SW480 (cell line): ENCODE measurements at regions not wholly inside any gene's neighbourhood (a gene's known extent, or its start where the extent isn't known, plus 50 kb on each side); places are given as distances from the start of the nearest gene placed in this dataset.

Experiments
- DNase-seq: peaks from one replicate; pipeline ENCODE4 v3.0.0-alpha.2; 2016; ENCODE audit warnings: low spot score

DNA sequence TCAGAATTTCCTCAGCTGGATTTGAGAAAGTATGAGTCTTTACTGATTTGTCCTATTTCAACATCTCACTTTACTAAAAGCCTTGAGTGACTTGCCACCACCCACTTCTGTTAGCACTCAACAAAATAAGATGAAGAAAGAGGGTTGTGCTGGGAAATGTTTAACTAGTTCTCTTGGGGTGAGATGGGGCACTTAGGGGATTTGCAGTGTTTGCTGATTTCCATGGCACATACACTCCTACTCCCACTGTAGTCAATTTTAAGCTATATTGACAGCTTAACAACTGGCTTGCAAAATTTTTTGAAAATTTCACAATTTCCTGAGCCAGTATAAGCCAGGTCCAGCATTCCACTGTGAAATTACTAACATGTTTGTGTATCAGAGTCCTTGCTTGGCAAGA is 463.1 kb upstream of the ARHGEF26 start:
- no peak for DNase-seq

DNA sequence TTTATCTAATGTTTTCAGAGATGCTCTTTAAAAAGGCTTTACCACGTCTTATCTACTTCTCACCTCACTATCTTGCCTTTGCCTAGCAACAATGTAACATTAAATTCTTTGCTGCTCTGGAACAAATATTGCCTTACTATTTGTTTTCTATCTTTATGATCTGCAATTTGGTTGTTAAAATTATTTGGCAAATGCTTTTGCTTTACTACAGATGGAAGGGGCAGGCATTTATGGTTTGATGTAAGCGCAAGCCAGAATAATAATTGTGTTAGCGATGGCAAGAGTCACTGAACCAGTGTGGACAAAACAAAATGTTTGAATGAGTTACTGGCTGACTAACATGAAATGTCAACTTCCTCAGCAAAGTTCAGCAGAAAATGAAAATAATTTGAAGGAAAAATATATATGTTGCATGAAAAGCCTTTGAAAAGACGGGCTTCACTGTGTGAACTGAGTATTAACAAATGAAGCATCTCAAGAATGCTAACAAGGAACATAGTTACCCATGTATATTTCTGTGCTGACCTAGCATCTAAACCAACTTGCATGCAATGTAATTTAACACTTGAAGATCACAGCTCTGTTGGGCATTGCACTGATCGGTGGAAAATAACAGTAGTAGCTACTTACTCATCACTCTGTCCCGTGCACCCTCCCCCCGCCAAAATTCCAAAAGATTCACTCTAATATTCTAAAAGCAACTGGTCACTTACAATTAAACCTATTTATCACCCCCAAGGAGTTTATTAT is 454.0 kb upstream of the ARHGEF26 start:
- no peak for DNase-seq

DNA sequence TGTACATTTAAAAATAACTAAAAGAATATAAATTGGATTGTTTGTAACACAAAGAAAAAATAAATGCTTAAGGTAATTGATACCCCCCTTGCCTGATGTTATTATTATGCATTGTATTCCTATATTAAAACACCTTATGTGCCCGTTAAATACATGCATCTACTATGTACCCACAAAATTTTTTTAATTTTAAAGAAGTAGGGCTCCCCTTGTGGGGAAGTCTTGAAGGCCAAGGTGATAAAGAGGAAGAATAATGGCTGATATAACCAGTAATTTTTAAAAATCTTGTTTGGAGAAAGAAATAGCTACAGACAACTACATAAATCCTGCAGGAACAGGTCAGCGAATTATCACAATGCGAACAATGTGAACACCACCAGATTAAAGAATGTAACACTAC is 451.7 kb upstream of the ARHGEF26 start:
- no peak for DNase-seq

DNA sequence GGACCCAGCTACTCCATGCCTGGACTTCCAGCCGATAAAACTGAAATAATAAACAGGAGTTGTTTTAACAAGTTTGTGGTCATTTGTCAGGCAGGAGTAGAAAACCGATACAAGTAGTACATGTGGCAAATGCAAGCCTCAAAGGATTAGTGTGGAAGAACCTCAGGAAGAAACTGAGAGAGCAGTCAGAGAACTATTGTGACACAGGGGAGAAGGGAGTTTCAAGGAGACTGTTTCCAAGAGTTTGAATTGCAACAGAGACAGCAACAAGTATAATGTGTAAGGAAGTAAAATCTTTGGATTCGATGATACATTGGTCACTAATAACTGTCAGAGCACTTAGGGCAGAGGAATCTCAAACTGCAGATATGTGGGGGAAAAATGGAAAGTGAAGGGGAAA is 450.6 kb upstream of the ARHGEF26 start:
- DNase-seq = no peak

DNA sequence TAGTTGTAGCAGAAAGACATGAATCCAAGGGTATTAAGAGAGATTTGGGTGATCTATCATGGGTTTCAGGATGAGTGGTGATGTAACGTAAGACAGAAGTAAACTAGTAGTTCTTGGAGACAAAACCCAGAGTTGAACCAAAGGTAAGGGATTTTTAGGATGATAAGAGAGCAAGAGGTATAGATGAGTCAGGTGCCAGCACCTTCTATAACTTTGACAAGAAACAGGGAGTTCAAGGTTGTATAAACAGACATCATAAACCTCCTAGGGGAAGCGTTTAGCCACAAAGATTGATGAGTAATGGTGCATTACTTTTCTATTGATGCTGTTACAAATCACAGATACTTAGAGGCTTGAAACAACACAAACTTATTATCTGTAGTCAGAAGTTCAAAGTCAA is 447.3 kb upstream of the ARHGEF26 start:
- no peak for DNase-seq

DNA sequence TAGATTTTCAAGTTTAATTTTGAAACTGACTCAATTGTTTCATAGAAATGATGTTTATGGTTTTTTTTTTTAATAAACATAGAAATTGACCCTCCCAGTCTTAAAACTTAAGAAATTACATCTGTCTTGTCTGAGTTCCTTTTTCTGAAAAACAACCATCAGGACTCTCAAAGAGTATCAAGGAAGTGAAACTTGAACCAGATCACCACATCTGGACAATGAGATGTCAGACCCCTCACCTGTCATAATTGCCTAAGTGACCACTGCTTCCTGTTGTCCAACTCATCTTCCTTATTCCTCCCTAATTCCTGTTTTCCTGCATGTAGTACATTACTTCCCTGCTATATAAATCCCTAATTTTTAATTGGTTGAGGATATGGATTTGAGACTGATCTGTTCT is 441.5 kb upstream of the ARHGEF26 start:
- DNase-seq = no peak

DNA sequence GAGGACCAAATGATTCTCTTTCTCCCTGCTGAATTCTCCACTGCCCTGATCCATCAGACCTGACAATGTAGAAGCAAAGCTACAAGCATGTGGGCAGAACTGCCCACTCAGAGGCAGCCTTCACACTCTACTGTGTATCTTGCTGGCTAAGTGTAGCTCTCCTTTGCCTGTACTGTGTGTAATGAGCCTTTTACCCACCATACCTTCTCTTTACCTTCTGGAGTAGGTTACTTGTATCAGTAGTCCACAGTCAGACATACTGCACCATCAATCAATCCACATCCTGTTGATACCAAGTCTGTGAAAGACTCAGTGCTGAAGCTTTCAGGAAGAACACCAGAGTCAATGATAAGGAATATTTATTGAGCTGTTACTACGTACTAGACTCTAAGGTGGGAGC is 440.7 kb upstream of the ARHGEF26 start:
- DNase-seq = no peak

DNA sequence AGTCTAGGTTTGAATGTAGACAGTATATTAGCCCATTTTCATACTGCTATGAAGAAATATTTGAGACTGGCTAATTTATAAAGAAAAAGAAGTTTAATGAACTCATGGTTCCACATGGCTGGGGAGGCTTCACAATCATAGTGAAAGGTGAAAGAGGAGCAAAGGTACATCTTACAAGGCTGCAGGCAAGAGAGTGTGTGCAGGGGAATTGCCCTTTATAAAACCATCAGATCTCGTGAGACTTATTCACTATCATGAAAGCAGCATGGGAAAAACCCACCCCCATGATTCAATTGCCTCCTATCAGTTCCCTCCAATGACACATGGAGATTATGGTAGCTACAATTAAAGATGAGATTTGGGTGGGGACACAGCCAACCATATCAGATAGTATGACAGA is 440.1 kb upstream of the ARHGEF26 start:
- DNase-seq = no peak

DNA sequence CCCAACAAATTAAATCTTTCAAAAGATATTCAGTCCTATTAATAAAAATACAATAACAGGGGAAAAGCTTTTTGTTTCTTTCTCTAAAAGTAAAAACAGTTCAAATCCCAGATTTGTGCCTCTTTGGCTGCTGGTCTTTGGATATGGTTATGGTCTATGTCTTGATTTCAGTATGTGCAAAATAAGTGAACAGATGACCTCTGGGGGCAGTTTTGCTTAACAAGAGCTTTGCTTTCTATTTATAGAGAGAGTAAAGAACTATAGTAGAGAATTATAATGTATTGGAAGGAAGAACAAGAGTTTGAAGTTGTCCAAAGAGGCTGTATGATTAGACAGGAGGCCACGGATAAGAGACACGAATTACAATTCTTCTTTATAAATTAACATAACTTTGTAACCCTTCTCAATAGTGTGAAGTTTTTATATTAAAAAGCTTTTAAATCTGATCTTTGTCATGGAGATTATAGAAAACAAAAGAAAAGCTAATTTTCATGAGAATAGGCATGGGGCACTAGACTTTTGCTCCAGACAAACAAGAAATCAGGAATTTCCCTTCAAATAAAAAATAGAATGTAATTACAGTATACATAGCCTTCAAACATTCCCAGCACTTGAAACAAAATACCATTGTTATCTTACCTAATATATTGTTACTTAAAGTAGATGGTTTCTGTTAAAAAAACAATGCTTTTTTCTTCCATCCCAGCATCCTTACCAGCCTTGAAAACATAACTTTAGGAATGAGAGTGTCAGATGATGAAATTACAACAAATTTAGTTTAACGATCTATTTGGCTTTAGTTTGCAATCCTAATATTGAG is 432.7 kb upstream of the ARHGEF26 start:
- no peak for DNase-seq

DNA sequence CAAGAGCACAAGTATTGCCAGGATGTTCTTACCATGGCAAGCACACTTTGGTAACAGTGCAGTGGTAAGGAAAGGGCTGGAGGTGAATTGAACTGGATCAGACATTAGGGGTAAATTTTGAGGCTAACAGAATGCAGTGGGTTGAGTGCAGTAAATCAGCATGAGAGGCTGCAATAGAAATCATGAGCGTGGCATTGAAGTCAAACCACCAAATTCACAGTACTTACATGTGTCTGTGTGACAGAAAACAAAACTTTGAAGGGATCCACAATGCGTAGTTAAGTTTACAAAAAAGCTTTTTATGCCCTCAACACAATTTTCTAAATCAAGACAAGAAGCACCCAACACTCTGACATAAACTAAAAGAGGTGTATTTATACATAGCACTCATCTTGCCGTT is 428.0 kb upstream of the ARHGEF26 start:
- no peak for DNase-seq

DNA sequence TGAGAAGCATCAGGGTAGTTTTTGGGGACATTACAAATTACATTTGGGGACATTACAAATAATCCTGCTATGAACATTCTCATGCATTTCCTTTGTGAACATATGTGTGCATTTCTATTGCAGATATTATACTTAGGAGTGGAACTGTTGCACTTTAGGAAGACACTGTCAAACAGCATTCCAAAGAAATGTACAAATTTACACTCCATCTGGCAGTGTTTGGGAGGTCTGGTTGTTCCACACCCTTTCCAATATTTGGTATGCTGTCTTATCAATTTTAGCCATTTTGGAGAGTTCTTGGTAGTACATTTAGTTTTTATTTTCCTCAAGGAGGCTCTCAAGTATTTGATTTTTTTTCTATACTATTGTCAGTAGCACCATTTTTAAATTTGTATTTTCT is 419.1 kb upstream of the ARHGEF26 start:
- no peak for DNase-seq

DNA sequence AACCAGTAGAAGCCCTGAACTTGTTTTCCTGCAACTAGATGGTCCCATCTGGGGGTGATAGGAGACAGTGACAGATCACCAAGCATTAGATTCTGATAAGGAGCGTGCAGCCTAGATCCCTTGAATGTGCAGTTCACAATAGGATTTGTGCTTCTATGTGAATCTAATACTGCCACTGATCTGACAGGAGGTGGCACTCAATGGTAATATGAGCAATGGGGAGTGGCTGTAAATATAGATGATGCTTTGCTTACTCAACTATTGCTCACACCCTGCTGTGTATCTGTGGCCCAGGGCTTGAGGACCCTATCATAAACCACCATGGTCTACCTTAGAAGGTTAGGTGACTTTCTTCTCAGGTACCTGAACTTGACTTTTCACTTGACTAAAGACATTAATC is 417.1 kb upstream of the ARHGEF26 start:
- peak; percentile 4 for DNase-seq

DNA sequence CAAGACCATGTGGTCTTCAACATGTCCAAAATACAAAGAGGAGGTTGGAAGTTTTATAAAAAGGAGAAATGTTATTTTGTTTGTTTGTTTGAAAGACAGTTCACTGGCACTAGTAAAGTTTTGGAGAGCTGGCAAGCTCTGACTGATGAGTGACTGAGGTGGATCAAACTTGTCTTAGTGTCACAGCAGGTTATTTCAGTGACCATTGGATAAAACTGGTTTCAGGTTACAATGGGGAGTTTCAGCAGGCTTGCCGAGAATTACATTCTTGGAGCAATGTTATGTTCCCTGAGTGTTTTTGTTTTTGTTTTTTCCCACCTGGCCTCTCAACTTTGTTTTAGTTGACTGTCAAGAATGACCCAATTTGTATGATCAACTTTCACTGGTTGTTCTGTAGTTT is 414.5 kb upstream of the ARHGEF26 start:
- no peak for DNase-seq

DNA sequence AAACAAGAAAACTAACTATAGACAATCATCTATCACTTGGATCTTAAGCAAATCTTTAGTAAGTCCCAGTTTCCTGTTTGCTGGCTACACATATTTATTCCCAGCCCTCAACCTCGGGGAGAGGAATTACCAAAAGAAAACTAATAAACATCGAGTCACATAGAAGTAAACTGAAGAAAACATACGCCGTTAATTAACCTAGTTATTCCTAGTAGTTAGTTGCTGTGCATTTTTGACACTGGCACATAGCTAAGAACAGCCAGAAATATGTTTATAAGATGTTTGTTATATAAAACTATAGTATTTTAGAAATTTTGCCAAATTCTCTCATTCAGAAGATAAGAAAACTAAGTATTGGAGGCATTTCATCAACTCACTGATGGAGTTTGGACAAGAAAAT is 407.2 kb upstream of the ARHGEF26 start:
- DNase-seq = no peak

DNA sequence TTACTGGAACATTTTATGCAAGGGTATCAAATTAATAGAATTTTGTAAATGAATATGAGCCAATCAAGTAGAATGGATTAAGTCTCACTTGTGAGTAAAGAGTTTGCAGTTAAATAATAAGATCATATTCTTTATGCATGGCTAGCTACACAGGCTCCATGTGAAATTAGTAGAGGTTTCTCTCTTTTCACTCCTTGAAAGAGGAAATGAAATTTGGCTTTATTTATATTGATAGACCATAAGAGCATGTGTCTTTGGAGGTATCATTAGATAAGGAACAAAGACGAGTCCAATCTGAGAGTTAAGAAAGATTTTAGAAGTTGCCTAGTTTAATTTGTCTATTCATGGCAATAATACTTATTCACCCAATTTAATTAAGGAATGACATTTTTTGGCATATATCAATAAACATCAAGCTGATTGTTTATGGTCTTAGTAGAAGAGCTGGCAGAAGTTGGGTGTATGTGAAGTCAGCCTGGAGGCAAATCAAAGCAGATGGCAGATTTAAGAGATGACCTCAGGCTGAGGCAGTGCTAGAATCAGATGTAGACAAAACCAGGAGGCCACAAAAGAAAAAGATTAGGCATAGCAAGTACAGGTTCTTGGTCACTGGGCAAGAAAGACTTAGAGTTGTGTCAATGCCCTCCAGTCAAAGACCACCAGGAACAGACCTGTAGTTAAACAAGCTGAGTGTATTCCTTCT is 406.5 kb upstream of the ARHGEF26 start:
- no peak for DNase-seq

DNA sequence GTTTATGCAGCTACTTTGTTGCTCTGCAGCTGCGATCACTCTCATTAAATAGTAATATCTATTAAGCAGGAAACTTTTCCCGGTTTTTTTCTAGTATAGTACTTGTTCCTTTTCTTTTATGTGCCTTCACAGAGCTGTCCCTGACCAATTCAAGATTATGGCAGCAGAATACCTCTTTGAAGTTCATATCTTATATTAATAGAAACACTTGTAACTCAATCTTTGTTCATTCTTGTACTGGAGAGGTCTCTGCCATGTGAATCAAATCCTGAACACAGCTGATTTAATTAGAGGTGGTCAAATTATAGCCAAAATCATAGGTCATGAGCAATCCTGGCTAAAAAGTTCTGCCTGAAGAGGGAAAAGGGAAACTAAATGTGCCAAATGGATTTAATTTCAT is 399.0 kb upstream of the ARHGEF26 start:
- no peak for DNase-seq

DNA sequence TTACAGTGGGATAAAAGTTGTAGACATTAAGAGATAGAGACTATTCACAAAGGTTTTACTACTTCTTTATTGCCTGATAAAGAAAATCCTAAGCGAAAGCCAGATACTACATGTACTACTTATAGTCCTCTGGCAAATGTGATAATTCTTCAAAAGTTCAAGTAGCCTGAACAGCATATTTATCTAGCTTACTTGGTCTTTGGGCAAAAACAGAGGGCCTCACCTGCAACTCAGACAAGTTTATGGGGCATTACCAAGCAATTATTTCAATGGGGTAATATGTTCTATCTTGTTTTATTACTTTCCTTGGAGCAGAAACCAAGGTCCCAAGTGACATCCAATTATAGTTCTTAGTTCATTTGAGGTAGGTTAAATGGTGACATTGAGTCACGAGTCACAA is 390.1 kb upstream of the ARHGEF26 start:
- no peak for DNase-seq

DNA sequence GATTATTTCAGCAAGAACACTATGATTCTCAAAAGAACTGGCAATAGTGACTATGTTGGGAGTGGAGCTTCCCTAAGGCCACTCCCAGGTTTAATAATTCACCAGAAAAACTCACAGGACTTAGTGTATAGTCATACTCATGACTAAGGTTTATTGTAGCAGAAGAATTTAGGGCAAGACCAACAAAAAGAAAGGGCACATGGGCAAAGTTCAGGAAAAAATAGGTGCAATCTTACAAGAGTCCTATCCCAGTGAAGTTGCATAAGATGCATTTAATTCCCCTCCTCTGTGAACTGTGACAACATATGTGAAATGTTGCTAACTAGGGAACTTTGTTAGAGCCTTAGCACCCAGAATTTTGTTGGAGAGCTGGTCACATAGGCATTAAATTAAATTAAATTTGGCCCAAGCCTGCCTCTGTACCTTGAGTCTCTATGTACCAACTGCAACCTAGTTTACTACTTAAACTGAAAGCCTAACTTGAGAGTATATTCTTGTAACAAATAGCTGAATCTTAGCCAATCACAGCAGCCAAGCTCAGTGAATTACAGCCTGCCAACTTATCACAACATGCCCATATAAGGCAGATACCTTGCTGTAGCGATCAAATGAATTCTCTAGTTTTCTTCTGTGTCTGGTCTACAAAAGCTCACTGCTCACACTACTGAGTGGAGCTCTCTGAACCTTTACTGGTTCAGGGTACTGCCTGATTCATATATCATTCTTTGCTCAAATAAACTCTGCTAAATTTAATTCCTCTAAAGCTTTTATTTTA is 386.2 kb upstream of the ARHGEF26 start:
- peak; percentile 47 for DNase-seq

DNA sequence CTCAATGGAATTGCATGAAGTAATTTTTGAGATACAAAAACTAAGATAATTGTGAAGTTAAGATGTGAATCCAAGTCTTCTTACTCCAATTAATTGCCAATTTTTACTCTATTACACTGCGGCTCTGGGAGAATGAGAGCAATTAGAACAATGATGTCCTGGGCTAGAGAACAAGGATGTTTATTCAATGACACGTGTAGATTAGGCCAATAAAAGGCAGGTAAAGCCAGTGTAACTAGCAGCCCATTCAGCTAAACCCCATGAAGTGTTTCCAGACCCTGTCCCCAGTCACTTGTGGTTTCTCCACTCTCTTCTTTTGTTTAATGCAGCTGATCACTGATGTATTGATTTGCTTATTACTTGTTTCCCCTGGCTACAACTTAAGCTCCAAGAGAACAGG is 381.1 kb upstream of the ARHGEF26 start:
- DNase-seq = no peak

DNA sequence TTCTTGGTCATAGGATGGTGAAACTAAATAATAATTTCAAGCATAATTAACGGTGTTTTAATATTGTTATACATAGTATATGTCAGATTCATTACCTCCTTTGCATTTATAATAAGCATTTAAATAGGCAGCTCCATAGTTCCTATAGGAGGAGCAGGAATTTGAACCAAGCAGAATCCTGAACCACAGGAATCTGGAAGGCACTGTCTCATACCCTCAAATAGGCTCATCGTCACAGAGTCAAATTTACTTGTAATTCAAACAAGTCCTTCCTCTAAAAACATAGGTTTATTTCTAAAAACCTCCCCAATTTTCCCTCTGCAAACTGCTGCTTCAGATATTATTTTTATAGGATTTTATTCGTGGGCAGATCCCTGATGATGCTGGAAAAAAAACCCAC is 376.3 kb upstream of the ARHGEF26 start:
- no peak for DNase-seq

DNA sequence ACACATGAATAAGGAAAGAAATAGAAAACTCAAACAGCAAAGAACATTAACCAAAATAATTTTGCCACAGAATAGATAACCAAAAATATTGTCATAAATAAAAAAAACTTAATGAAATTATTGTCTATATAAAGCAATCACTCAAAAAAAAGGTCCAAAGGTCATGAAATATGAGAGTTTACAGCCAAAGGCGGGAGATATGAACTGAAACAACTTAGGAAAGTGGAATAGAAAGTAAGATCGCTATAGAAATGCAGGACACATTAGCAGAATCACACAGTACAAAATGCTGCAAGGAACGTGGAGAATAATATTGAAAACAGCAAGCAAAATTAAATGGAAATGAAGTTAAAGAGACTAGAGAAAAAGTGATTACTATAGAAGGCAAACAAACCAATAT is 375.0 kb upstream of the ARHGEF26 start:
- no peak for DNase-seq

DNA sequence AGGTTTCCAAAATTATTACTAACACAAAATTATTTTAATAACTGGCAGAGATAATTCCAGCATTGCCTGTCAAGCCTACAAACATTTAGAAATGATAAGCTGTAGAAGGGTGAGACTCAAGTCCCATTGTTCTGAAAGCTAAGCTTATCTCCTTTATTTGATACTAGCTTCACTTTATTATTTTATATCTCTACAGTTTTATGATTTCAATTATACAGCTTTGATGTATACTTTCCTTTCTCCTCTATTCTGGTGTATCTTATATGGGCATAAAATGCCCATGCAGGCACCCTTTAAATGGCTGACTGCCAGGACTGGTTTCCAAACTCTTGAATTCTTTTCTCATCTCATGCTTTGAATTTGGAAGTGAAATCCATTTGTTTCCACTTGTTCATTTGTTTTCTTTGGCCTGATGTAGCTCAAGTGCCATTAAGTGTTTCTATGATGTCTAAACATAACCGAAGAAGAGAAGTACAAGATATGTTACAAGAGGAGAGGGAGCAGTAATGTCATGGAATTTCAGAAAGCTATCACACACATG is 372.1 kb upstream of the ARHGEF26 start:
- no peak for DNase-seq
